ENCODE measurements at regions not wholly inside any gene's neighbourhood (a gene's known extent, or its start where the extent isn't known, plus 50 kb on each side); places are given as distances from the start of the nearest gene placed in this dataset.
"Not testable (repeated sequence)": the region's sequence is repeated elsewhere in the genome, so short reads cannot be mapped to it uniquely, and the experiment has no call there.

- no peaks in the 10 kb centered on the region for H3K36me3 Mint-ChIP-seq (ENCODE audit: low read depth)
- no peak overlapping the region for H3K27ac Mint-ChIP-seq
- H3K4me3 Mint-ChIP-seq: no peak overlapping the region
- no peak for ATAC-seq
- H3K4me1 Mint-ChIP-seq: peaks cover 6% of the 10 kb centered on the region
- no peak for DNase-seq
- H3K27me3 Mint-ChIP-seq: no peaks in the 10 kb centered on the region
- no peaks in the 10 kb centered on the region for H3K9me3 Mint-ChIP-seq
These were observed 207.2 kb upstream of the C1orf87 start for GRCh38 chr1:60280819-60281218.

GRCh38 chr1:60280256-60280655, 206.7 kb upstream of the C1orf87 start:
- Mint-ChIP-seq H3K9me3 (no peaks in the 10 kb centered on the region), H3K4me1 (peaks cover 6% of the 10 kb centered on the region), H3K36me3 (ENCODE audit: low read depth) (no peaks in the 10 kb centered on the region), H3K27me3 (no peaks in the 10 kb centered on the region), H3K4me3 (no peak overlapping the region), H3K27ac (no peak overlapping the region)
- DNase-seq: no peak
- no peak for ATAC-seq

- H3K4me1 Mint-ChIP-seq: peaks cover 6% of the 10 kb centered on the region
- no peaks in the 10 kb centered on the region for H3K36me3 Mint-ChIP-seq (ENCODE audit: low read depth)
- no peak overlapping the region for H3K4me3 Mint-ChIP-seq
- H3K27me3 Mint-ChIP-seq: no peaks in the 10 kb centered on the region
- ATAC-seq (no peak), DNase-seq (no peak)
- H3K9me3 Mint-ChIP-seq: no peaks in the 10 kb centered on the region
- H3K27ac Mint-ChIP-seq: no peak overlapping the region
These were observed 206.2 kb upstream of the C1orf87 start for GRCh38 chr1:60279798-60280197.

GRCh38 chr1:60277269-60277668, 203.7 kb upstream of the C1orf87 start:
- Mint-ChIP-seq H3K36me3 (ENCODE audit: low read depth) (no peaks in the 10 kb centered on the region), H3K27ac (no peak overlapping the region), H3K9me3 (no peaks in the 10 kb centered on the region), H3K4me1 (peaks cover 6% of the 10 kb centered on the region), H3K4me3 (no peak overlapping the region), H3K27me3 (no peaks in the 10 kb centered on the region)
- ATAC-seq: no peak
- DNase-seq: no peak

GRCh38 chr1:60274422-60275290, 201.1 kb upstream of the C1orf87 start:
- ATAC-seq: no peak
- no peaks in the 10 kb centered on the region for H3K27me3 Mint-ChIP-seq
- no peaks in the 10 kb centered on the region for H3K36me3 Mint-ChIP-seq (ENCODE audit: low read depth)
- H3K27ac Mint-ChIP-seq: no peak overlapping the region
- no peak for DNase-seq
- no peaks in the 10 kb centered on the region for H3K4me1 Mint-ChIP-seq
- H3K4me3 Mint-ChIP-seq: no peak overlapping the region
- H3K9me3 Mint-ChIP-seq: peaks cover 4% of the 10 kb centered on the region

GRCh38 chr1:60273185-60273584, 199.6 kb upstream of the C1orf87 start:
- H3K27me3 Mint-ChIP-seq: no peaks in the 10 kb centered on the region
- H3K4me1 Mint-ChIP-seq: no peaks in the 10 kb centered on the region
- H3K36me3 Mint-ChIP-seq (ENCODE audit: low read depth): no peaks in the 10 kb centered on the region
- no peak overlapping the region for H3K4me3 Mint-ChIP-seq
- peaks cover 4% of the 10 kb centered on the region for H3K9me3 Mint-ChIP-seq
- H3K27ac Mint-ChIP-seq: no peak overlapping the region
- no peak for ATAC-seq
- no peak for DNase-seq

- Mint-ChIP-seq H3K36me3 (ENCODE audit: low read depth) (no peaks in the 10 kb centered on the region), H3K4me1 (no peaks in the 10 kb centered on the region), H3K27ac (no peak overlapping the region), H3K27me3 (peaks cover 1% of the 10 kb centered on the region), H3K9me3 (peaks cover 4% of the 10 kb centered on the region), H3K4me3 (no peak overlapping the region)
- no peak for ATAC-seq
- no peak for DNase-seq
These were observed 197.5 kb upstream of the C1orf87 start for GRCh38 chr1:60271041-60271440.

- Mint-ChIP-seq H3K27me3 (peaks cover 1% of the 10 kb centered on the region), H3K9me3 (peaks cover 4% of the 10 kb centered on the region), H3K4me1 (no peaks in the 10 kb centered on the region), H3K27ac (no peak overlapping the region), H3K4me3 (no peak overlapping the region), H3K36me3 (ENCODE audit: low read depth) (no peaks in the 10 kb centered on the region)
- DNase-seq (no peak), ATAC-seq (no peak)
These were observed 194.9 kb upstream of the C1orf87 start for GRCh38 chr1:60268451-60268850.

GRCh38 chr1:60265560-60266535, 192.3 kb upstream of the C1orf87 start:
- Mint-ChIP-seq H3K4me1 (no peaks in the 10 kb centered on the region), H3K27me3 (peaks cover 1% of the 10 kb centered on the region), H3K9me3 (no peaks in the 10 kb centered on the region), H3K4me3 (no peak overlapping the region), H3K36me3 (ENCODE audit: low read depth) (no peaks in the 10 kb centered on the region), H3K27ac (no peak overlapping the region)
- ATAC-seq (no peak), DNase-seq (no peak)

- Mint-ChIP-seq H3K27ac (no peak overlapping the region), H3K36me3 (ENCODE audit: low read depth) (no peaks in the 10 kb centered on the region), H3K4me3 (no peak overlapping the region), H3K27me3 (peaks cover 1% of the 10 kb centered on the region), H3K9me3 (no peaks in the 10 kb centered on the region), H3K4me1 (no peaks in the 10 kb centered on the region)
- DNase-seq (no peak), ATAC-seq (no peak)
These were observed 189.1 kb upstream of the C1orf87 start for GRCh38 chr1:60262701-60263100.

GRCh38 chr1:60257531-60257930, 184.0 kb upstream of the C1orf87 start:
- no peaks in the 10 kb centered on the region for H3K27me3 Mint-ChIP-seq

GRCh38 chr1:60255565-60255964, 182.0 kb upstream of the C1orf87 start:
- Mint-ChIP-seq H3K9me3 (no peaks in the 10 kb centered on the region), H3K36me3 (ENCODE audit: low read depth) (no peaks in the 10 kb centered on the region), H3K4me3 (no peak overlapping the region), H3K27me3 (no peaks in the 10 kb centered on the region), H3K27ac (no peak overlapping the region), H3K4me1 (no peaks in the 10 kb centered on the region)
- no peak for DNase-seq
- ATAC-seq: no peak

More at GRCh38 chr1:60257531-60257930, 184.0 kb upstream of the C1orf87 start:
- no peaks in the 10 kb centered on the region for H3K4me1 Mint-ChIP-seq
- no peak overlapping the region for H3K27ac Mint-ChIP-seq
- H3K36me3 Mint-ChIP-seq (ENCODE audit: low read depth): no peaks in the 10 kb centered on the region
- no peak for ATAC-seq
- no peak for DNase-seq
- H3K9me3 Mint-ChIP-seq: no peaks in the 10 kb centered on the region
- H3K4me3 Mint-ChIP-seq: no peak overlapping the region

- ATAC-seq (no peak), DNase-seq (no peak)
- Mint-ChIP-seq H3K4me3 (no peak overlapping the region), H3K9me3 (no peaks in the 10 kb centered on the region), H3K27me3 (no peaks in the 10 kb centered on the region), H3K36me3 (ENCODE audit: low read depth) (no peaks in the 10 kb centered on the region), H3K4me1 (no peaks in the 10 kb centered on the region), H3K27ac (no peak overlapping the region)
These were observed 177.9 kb upstream of the C1orf87 start for GRCh38 chr1:60251426-60251825.

- not testable (repeated sequence) for H3K27me3 Mint-ChIP-seq; H3K4me1 Mint-ChIP-seq; ATAC-seq; H3K36me3 Mint-ChIP-seq (ENCODE audit: low read depth); DNase-seq; H3K9me3 Mint-ChIP-seq; H3K27ac Mint-ChIP-seq; H3K4me3 Mint-ChIP-seq
These were observed 173.9 kb upstream of the C1orf87 start for GRCh38 chr1:60247467-60247866.

- no peak for ATAC-seq
- Mint-ChIP-seq H3K4me1 (no peaks in the 10 kb centered on the region), H3K27me3 (peaks cover 2% of the 10 kb centered on the region), H3K9me3 (no peaks in the 10 kb centered on the region), H3K4me3 (no peak overlapping the region), H3K27ac (no peak overlapping the region), H3K36me3 (ENCODE audit: low read depth) (no peaks in the 10 kb centered on the region)
- no peak for DNase-seq
These were observed 171.8 kb upstream of the C1orf87 start for GRCh38 chr1:60245324-60245723.

Data from activated naive CD8-positive, alpha-beta T cell treated with anti-CD3 and anti-CD28 coated beads, Interleukin-2, amount 50 U/mL, for 24 hours (primary cell).